SHP77 treated with DMSO at 0.1 percent for 48 hours (cell line): ENCODE measurements at regions not wholly inside any gene's neighbourhood (a gene's known extent, or its start where the extent isn't known, plus 50 kb on each side); places are given as distances from the start of the nearest gene placed in this dataset.

Source experiments
- DNase-seq: peaks from one replicate; lab custom pipeline; 2025; lab: John Stamatoyannopoulos, UW

DNA sequence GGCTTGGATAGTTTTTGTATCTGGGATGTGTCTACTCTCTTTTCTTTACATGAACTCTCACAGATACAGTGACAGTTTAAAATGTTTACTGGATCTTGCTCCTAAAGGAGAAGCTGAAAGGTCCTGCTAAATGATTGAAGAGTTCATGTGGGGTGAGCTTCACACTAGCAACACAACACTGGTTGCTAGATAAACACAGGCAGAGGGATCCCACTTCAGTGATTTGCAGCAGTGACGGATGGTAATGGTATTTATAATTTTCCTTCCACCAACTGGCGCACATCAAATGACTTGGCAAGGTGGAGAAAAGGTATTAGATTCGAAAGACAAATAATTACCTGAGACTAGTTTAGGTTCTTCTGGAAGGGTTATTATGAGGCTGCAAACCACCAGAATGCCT is 270.2 kb downstream of the TBX15 start:
- no peak for DNase-seq

DNA sequence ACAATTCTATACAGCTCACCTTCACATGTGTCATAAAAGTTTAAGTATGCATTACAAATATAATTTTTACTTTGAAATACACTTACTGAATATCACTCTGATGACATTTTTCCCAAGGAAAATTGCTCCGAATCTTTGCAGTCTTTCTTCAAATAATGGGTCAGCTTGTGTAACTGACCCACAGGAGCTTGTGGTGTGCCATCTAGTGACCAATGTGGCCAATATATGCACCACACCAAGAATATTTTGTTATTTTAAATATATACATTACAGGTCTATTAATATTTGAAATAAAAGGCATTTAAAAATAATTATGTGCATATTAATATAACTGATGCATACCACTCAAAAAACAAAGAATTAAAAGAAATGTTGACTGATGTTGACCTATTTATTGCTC is 271.4 kb downstream of the TBX15 start:
- DNase-seq, result no peak

DNA sequence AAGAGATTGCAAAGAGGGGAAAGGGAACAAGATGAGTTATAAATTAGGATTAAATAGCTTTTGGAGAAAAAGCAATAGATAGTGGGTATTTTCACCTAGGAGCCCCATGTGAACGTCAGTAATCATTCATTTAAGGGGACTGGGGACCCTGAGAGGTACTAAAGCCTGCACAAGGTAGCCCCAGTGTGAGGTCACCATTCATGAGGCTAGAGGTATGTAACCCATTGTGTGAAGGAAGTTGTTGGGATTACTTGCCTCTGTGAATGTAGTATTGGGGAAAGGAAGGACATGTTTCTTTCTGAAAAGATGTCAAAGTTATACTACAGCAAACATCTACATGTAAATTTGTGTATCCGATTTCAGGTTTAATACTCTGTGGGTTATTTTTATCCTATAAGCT is 276.8 kb downstream of the TBX15 start:
- no peak for DNase-seq

DNA sequence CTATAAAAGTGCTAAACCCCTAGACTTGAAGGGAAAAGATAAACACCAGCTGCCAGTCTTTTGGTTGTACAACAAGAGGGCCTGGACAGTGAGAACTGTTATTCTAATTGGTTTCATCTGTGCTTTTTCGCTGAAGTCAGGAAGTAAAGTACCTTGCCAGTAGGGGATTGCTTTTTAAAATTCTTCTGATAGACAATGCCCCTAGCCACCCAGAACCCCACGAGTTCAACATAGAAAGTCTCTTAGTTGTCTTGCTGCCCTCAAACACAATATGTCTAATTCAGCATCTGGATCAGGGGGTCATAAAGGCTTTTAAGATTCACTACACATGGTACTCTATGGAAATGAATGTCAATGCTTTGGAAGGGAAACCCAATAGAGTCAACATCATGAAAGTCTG is 289.2 kb downstream of the TBX15 start:
- DNase-seq, result no peak

DNA sequence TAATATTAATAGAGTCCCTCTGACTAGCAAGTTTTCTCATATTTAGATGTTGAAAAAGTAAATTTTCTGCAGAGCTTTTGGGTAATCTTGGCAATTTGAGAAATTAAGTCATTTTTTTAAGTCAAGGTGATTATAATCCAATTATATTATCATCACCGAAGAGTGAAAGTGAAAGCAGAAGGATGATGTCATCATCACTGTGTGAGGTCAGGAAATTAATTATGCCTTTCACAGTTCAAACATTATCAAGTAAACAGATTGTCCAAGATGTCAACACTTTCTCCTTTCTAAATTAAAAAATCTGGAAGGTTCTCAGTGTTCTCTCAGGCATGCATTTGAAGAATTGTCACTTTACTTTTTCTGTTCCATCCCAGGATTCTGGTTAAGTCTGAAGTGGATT is 296.0 kb downstream of the TBX15 start:
- no peak for DNase-seq

DNA sequence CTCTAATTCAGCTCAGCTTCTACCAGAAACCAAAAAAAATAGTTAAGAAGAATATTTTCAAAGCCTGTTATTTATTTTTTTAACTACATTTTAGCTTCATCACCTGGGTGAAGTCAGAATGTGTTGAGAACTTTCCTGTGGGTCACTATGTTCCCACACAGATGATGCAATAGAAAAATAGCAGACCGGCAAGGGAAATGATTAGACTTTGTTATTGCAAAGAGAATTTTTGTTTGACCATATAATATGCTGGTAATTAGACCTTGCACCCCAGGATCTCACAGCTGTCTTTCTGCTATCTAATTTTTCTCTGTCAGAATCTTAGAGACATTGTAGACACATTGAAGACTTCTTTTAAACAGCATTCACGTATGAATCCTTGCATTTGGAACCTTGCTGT is 299.3 kb downstream of the TBX15 start:
- no peak for DNase-seq

DNA sequence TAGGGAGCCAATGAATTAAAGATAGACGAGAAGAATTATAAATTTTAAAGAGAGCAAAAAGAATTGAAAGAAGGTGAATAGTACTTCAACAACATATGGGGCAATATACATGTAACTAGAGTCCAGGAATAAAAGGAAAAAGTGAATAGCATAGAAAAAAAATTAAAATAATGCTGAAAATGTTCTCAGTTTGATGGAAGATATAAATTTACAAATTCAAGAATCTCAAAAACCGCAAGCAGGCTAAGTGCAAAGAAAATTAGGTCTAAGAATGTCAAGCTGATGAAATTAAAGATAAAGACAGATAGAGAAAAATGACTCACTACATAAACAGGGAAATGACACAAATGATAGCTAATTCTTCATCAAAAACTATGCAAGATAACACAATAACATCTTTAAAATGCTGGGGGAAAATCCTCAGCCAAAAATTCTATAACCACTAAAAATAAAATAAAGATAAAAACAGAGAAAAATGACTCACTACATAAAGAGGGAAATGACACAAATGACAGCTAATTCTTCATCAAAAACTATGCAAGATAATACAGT is 326.3 kb downstream of the TBX15 start:
- no peak for DNase-seq

DNA sequence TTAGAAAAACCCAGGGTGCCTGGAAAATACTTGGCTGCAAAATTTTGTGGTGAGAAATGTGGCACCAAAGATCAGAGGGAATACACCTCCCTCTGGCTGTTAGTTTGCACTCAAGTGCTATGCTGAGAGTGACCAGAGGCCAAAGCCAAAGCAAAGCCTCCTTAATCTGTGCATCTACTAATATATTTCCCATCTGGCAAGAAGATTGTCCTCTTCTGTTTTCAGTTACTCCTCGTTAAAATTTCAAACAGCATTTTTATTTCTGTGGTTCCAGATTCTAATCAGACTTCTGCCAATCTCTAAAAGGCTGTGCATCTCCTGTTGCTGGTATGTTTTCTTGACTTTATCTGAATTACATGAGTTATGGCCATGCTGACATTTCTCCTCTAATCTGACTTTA is 327.4 kb downstream of the TBX15 start:
- DNase-seq, result no peak

DNA sequence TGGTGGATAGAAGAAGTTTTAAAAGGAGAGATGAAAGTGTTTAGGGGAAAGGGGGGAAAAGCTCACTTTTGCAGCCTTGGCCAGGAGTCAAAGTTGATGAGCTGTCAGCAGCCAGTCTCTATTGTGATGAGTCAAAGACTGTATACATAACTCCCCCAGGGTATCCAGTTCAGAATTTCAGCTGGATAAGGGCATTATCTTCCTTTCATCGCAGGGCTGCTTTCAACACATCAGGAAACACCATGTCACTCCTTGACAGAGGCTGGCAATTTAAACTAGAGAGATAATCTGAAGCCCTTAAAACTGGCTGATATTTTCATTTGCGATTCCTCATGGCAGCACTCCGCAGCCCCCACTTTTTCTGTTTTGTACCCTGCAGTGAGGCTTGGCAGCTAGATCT is 328.5 kb downstream of the TBX15 start:
- no peak for DNase-seq

DNA sequence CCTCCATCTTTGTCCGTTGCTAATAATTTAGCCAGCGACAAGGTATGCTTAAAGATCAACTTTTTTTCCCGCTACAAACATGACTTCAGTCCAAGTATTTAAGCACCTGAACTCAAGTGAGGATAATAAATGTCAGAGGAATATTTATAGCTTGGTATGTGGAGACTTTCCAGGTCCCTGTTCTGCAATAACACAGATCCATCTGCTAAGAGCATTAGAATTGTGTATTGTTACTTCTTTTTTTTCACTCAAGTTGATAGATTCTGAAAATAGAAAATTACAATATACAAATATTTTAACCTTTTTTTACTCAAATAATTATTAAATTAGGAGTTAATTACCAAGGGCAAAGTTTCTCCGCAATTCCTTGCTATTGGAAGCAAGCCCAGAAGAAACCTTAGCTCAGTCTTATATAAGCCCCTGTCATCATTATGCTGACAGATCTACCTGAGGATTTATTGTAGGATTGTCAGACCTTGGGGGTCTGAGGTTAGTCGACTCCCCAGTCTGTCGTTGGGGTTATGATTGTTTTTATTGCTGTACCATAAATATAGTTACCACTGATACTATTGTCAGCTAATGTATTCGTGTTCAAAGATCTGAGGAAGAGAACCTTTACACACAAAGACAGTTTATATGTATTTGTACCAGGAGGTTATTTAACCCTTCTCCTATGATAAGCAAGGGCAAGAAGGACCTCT is 337.9 kb downstream of the TBX15 start:
- DNase-seq, result no peak

DNA sequence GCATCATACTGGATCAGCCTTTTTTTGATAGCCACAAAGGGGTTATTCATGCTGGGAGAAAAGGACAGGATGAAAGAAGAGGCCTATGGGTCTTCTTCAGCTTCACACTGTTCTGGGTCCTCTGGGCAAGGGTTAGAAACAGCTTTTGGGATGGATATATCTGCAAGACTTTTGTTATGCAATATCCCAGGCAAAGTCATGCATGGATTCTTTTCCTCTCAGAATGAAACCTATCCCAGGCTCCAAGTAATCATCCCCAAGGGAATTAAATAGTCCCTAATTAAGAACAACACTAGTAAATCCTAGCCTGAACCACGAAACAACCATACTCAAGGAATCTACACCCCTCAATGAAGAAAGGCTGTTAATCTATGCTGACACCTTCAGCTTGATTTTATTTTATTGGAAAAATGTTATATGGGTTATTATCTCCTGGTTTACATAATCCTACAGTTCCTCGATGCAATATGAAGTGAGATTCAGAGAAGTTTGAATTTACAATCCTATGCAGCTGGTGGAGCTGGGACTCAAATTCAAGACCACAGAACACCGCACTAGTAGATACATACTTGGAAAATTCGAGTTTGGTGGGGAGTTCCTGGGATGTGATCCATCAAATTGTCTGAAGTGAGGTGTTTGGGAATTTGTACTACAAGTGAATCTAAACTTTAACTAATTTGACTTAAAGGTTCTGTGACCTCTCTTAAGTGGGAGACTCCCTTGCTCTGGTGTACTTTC is 338.6 kb downstream of the TBX15 start:
- DNase-seq, result no peak

DNA sequence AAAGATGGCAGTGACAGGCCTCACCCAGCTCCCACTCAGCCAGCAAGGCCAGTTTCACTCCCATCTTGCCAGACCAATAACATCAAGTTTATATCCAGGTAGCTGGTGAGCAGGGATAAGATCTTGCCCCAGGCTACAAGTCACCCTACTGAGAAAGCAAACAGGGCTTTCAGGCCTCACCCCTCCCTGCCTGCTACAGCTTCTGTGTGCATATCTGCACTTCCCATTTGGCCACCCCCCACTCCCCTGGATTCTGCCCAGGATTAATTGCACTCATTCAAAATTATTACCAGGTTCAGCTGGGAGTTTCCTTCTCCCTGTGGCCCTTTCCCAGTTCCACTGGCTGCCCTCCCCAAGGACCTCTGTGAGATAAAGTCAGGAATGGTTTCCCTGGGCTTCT is 352.1 kb downstream of the TBX15 start:
- DNase-seq, result no peak

DNA sequence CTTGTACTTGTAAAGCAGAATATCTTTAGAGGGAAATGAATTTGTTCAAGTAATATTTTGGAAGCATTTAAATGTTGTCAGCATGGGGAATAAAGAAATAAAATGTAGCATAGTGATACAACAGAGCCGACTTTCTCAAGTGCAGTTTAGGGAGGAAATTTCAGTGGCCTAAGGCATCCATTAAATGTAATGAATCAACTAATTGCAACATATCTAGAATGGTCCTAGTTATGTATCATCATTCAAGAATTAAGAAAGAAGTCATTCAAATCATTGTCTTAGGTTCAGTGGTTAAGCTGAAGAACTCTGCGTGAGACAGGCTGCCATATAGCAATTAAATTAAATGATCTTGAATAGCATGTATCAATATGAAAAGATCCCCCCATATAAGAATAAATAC is 360.7 kb downstream of the TBX15 start:
- no peak for DNase-seq

DNA sequence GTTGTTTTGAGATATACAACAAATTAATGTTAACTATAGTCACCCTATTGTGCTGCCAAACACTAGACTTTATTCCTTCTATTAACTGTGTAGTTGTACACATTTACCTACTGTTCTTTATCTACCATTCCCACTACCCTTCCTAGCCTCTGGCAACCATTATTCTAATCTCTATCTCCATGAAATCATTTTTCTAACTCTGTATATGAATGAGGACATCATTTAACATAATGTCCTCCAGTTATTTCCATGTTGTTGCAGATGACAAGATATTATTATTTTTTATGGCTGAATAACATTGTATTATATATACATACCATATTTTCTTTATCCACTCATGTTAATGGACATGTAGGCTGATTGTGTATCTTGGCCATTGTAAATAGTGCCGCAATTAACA is 366.3 kb downstream of the TBX15 start:
- no peak for DNase-seq

DNA sequence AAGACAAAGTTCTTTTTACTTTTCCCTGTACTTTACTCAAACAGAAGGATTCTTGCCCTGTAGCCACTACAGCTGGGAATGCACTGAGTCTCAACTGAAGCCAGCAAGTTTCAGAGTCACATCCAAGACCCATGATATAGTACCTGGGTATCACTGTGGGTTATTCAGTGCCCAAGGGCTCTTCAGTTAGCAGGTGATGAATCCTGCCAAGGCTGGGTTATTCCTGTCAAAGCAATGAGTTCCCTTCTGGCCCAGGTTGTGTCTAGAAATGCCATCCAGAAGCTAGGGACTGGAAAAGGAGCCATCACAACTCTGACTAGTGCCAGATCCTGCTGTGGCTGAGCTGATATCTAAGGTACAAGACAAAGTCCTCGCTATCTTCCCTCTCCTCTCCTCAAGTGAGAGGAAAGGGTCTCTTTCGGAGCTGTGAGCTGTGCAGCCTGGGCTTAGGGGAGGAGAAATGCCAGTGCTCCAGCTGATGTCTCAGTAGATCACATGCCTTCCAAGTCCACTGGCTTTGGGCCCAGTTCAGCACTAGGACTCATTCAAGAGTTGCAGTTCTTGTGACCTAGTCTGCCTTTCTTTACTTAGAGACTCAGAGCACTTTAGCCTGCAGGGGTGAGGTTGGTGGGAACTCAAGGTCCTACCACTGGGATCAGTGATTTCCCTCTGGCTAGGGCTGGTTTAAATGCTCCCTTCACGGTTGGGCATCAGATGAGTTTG is 369.4 kb downstream of the TBX15 start:
- no peak for DNase-seq

DNA sequence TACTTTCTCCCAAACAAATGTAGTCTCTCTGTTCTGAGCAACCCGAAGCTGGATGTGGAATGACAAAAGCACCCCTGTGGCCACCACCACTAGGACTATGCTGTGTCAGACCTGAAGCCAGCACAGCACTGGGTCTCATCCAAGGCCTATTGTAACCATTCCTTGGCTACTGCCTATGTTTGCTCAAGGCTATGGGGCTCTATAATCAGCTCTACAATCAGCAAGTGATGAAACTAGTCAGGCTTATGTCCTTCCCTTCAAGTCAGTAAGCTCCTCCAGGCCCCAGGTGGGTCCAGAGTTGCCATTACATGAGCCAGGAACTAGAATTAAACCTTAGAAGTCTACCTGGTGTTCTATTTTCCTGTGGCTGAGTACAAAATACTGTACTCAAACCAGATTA is 370.2 kb downstream of the TBX15 start:
- no peak for DNase-seq

DNA sequence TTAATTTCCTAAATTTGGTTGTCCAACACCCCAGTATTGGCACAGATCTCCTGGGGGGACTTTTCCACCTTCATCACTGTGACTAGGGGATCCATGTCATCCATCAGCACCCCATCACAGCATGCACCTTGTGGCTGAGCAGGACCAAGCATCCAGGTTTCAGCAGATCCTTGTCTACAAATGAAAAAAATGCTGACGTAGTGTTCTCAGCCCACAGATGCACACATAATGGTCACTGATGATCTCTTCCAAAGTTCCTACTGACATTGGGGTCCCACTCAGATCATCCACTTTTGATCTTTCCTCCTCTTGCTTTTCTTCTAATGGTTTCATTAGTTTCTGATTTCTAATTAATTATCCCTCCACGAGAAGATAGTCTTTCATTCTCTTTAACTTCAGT is 373.1 kb downstream of the TBX15 start:
- DNase-seq, result no peak

DNA sequence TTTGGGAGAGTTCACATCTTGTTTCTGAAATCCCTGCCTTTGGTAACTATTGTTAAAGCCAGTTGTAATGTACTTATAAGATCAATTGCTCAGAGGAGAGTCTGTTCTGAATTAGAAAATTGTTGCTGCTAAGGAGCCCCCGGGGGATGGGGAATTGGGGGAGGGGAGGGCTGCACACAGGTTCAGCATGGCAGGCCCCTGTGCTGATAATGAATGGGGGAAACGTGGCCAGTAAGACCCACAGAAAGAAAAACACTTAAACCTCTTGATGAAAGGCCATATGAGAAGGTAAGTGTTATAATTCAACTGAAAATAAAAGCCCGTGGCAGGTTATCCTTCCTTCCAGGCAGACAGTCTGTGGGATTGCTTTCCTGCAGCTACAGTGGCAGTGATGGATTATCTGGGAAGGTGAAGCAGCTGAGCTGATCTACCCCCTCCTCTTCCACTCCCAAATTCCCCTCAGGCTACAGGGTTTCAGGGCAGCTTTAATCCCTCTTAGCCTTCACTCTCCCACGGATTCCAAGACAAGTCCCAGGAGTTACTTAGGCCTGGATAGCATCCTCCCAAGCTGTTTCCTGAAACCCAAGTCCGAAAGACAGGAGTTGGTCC is 398.8 kb downstream of the TBX15 start:
- DNase-seq, result no peak

DNA sequence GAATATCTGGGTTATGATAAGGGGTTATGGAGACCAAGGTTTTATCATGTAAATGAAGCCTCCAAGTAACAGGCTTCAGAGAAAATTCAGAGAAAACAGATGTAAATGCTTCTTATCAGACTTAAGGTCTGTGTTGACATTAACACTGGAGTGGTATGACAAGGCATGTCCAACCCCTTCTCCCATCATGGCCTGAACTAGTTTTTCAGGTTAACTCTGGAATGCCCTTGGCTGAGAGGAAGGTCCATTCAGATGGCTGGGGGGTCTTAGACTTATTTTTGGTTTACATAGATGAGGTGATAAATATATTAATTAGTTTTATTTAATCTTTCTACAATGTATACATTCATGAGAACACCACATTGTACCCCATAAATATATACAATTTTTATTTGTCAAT is 399.6 kb downstream of the TBX15 start:
- no peak for DNase-seq

DNA sequence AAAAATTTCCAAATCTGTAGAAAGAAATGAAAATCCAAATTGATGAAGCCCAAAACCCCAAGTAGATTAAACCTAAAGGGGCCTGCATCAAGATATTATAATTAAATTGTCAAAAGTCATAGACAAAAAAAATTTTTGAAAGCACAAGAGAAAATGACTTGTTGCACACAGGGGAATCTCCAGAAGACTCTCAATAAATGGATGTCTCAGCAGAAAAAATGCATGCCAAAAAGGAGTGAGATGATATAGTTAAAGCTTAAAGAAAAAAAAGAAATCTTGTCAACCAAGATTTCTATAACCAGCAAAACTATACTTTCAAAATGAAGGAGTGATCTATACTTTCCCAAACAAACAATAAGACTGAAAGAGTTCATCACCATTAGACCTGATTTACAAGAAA is 393.2 kb upstream of the SPAG17 start:
- no peak for DNase-seq

DNA sequence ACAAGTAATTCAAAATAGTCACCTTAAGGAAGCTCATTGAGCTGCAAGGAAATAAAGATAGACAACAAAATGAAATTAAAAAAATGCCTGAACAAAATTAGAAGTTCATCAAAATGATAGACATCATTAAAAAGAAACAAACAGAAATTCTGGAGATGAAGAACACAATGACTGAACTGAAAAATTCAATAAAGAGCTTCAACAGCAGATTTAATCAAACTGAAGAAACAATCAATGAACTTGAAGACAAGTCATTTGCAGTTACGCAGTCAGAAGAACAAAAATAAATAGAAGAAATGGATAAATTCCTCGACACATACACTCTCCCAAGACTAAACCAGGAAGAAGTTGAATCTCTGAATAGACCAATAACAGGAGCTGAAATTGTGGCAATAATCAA is 390.0 kb upstream of the SPAG17 start:
- DNase-seq, result no peak

DNA sequence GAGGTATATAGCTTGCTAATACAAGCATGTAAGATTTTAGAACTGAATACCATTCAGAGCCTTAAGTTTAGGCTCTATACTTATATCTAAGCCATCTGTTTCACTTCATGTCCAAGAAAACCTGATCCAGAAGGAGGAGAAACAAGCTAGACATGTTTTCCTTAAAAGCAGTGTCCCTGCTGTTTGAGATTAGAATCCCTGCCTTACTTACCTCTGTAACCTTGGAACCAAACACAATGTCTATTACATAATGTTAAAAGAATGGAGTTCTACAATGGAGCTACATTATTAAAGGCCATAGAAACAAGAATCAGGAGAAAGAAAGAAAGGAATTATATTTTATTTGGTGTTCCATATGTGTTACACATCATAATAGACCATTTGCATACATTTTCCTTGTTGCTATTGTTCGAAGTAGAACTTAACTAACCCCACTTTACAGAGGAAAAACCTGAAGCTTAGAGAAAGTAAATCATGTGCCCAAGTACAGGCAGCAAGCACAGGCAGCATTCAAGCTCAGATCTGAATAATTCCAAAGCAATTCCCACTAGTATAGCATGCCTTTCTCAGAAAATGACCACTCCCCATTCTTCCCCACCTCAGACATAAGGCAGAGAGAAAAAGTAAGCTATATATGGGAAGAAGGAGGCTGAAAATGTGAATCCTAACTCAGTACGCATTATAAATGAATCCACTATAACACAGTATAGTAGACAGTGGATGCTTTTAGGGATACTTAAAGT is 380.1 kb upstream of the SPAG17 start:
- DNase-seq, result no peak
